ENCODE measurements at regions not wholly inside any gene's neighbourhood (a gene's known extent, or its start where the extent isn't known, plus 50 kb on each side); places are given as distances from the start of the nearest gene placed in this dataset.

DNA sequence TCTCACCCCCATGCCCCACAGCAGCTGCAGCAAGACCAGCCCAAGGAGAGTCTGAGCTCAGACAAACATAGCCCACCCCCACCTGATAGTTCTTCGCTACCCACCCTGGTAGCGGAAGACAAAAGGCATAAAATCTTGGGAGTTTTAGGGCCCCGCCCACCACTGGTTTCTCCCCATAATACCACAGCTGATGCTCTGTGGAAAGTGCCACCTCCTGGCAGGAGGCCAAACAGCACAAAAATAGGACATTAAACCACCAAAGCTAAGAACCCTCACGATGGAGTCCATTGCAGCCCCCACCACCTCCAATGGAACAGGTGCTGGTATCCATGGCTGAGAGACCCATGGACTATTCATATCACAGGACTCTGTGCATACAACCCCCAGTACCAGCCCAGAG, 226.7 kb downstream of the SNCA start:
- Histone ChIP-seq H3K27ac (no peak overlapping the region), H3K27me3 (replicated peaks; ENCODE audit: insufficient read depth) (no peaks in the 10 kb centered on the region), H3K4me1 (replicated peaks) (no peaks in the 10 kb centered on the region), H3K9me3 (no peaks in the 10 kb centered on the region), H3K36me3 (no peaks in the 10 kb centered on the region), H3K4me3 (no peak overlapping the region)
- WGBS: 92% methylated on average over 4 of the region's 4 CpGs
- TF ChIP-seq POLR2AphosphoS5 (IDR thresholded peaks at IDR 0.05) (no peak), POLR2A (IDR thresholded peaks at IDR 0.05) (no peak)
- TF ChIP-seq, protein P1, sequence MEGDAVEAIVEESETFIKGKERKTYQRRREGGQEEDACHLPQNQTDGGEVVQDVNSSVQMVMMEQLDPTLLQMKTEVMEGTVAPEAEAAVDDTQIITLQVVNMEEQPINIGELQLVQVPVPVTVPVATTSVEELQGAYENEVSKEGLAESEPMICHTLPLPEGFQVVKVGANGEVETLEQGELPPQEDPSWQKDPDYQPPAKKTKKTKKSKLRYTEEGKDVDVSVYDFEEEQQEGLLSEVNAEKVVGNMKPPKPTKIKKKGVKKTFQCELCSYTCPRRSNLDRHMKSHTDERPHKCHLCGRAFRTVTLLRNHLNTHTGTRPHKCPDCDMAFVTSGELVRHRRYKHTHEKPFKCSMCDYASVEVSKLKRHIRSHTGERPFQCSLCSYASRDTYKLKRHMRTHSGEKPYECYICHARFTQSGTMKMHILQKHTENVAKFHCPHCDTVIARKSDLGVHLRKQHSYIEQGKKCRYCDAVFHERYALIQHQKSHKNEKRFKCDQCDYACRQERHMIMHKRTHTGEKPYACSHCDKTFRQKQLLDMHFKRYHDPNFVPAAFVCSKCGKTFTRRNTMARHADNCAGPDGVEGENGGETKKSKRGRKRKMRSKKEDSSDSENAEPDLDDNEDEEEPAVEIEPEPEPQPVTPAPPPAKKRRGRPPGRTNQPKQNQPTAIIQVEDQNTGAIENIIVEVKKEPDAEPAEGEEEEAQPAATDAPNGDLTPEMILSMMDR (IDR thresholded peaks at IDR 0.05): no peak
- intact Hi-C loops (cut with DNase I): no loop called here
- DNase-seq (ENCODE audit: low spot score): no peak

DNA sequence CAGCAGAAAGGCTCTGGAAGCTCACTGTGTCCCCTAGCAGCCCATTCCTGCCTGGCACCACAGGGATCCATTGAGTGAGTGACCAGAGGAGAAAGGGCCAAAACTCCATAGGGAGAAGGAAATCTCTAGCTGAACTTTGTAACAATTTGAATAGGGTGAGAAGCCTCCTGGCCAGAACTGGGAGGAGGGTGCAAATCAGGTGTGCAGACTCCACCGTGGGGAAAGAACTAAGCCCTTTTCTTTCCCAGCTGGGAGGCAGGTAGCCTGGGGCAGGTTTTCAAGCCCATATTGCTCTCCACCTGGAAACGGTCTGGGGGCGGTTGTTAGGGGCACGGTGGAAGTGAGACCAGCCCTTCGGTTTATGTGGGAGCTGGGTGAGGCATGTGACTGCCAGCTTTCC, 227.2 kb downstream of the SNCA start:
- no peak overlapping the region for H3K4me3 ChIP-seq
- H3K4me1 ChIP-seq (replicated peaks): no peaks in the 10 kb centered on the region
- 74% methylated on average over 5 of the region's 5 CpGs for WGBS
- H3K9me3 ChIP-seq: no peaks in the 10 kb centered on the region
- no peak for DNase-seq (ENCODE audit: low spot score)
- intact Hi-C loops (cut with DNase I): no loop called here
- no peak overlapping the region for H3K27ac ChIP-seq
- no peaks in the 10 kb centered on the region for H3K27me3 ChIP-seq (replicated peaks; ENCODE audit: insufficient read depth)
- TF ChIP-seq, protein P1 (IDR thresholded peaks at IDR 0.05): no peak
- TF ChIP-seq POLR2A (IDR thresholded peaks at IDR 0.05) (no peak), POLR2AphosphoS5 (IDR thresholded peaks at IDR 0.05) (no peak)
- H3K36me3 ChIP-seq: no peaks in the 10 kb centered on the region

DNA sequence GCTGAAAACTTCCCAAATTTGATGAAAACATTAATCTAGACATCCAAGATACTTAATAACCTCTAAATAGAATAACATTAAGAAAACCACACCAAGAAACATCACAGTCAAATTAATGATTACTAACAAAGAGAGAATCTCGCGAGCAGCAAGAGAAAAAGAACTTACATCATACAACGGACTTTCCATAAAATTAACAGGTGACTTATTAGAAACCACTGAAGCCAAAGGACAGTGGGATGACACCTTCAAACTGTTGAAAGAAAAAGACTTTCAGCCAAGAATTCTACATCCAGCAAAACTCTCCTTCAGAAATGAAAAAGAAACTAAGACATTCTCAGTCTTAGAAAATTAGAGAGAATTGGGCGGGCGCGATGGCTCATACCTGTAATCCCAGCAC, 232.0 kb downstream of the SNCA start:
- Histone ChIP-seq H3K36me3 (no peaks in the 10 kb centered on the region), H3K9me3 (no peaks in the 10 kb centered on the region), H3K27ac (no peak overlapping the region), H3K4me1 (replicated peaks) (no peaks in the 10 kb centered on the region), H3K4me3 (no peak overlapping the region), H3K27me3 (replicated peaks; ENCODE audit: insufficient read depth) (no peaks in the 10 kb centered on the region)
- TF ChIP-seq POLR2AphosphoS5 (IDR thresholded peaks at IDR 0.05) (no peak), POLR2A (IDR thresholded peaks at IDR 0.05) (no peak)
- TF ChIP-seq, protein P1 (IDR thresholded peaks at IDR 0.05): no peak
- no peak for DNase-seq (ENCODE audit: low spot score)
- intact Hi-C loops (cut with DNase I): no loop called here
- 95% methylated on average over 6 of the region's 6 CpGs for WGBS

DNA sequence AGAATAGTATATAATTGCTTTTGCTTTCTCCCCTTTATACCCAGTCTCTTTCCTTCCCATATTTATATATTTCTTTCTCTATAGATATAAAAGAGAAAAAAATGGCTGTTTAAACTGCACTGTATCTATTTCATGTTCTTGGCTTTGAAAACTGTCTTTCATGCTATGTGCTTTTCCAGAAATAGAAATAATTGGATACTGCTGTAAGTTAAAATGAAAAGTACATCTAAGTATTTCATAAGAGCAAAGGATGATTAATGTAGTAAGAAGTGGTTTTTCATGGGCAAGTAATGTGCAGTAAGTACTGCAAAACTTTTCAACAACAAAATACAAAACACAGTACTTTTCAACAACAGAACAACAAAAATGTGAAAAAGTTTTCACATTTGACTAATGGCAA, 237.9 kb downstream of the SNCA start:
- Histone ChIP-seq H3K4me3 (no peak overlapping the region), H3K9me3 (no peaks in the 10 kb centered on the region), H3K4me1 (replicated peaks) (no peaks in the 10 kb centered on the region), H3K27ac (no peak overlapping the region), H3K27me3 (replicated peaks; ENCODE audit: insufficient read depth) (no peaks in the 10 kb centered on the region), H3K36me3 (no peaks in the 10 kb centered on the region)
- DNase-seq (ENCODE audit: low spot score): no peak
- intact Hi-C loops (cut with DNase I): no loop called here
- no peak for TF ChIP-seq POLR2A (IDR thresholded peaks at IDR 0.05)
- TF ChIP-seq POLR2AphosphoS5 (IDR thresholded peaks at IDR 0.05): no peak
- TF ChIP-seq, protein P1 (IDR thresholded peaks at IDR 0.05): no peak

DNA sequence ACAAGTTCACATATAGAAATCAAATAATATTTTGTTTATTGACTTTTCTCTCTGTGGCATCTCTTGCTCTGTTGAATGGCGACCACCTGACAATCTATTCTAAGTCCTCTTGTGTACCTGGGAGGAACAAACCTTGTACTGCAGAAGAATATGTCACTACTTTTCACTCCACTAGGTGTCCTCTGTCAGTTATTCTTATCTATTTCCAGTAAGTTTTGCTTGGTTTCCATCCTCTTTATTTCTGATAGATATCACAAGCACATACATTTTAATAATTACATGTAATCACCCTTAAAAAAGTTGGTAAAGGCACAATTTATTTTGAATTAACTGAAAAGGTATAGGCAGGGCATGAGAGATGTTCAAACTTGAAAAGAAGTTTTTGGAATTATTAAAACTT, 238.4 kb downstream of the SNCA start:
- no peaks in the 10 kb centered on the region for H3K27me3 ChIP-seq (replicated peaks; ENCODE audit: insufficient read depth)
- no peaks in the 10 kb centered on the region for H3K4me1 ChIP-seq (replicated peaks)
- no peak for DNase-seq (ENCODE audit: low spot score)
- no peaks in the 10 kb centered on the region for H3K36me3 ChIP-seq
- no peak overlapping the region for H3K27ac ChIP-seq
- H3K4me3 ChIP-seq: no peak overlapping the region
- H3K9me3 ChIP-seq: no peaks in the 10 kb centered on the region
- WGBS: 68% methylated on average over 1 of the region's 1 CpG
- intact Hi-C loops (cut with DNase I): no loop called here
- no peak for TF ChIP-seq POLR2AphosphoS5 (IDR thresholded peaks at IDR 0.05)
- TF ChIP-seq, protein P1 (IDR thresholded peaks at IDR 0.05): no peak
- TF ChIP-seq POLR2A (IDR thresholded peaks at IDR 0.05): no peak

Measured in prostate gland (tissue), 2 donors.